ENCODE measurements at regions not wholly inside any gene's neighbourhood (a gene's known extent, or its start where the extent isn't known, plus 50 kb on each side); places are given as distances from the start of the nearest gene placed in this dataset.
"Not testable (repeated sequence)": the region's sequence is repeated elsewhere in the genome, so short reads cannot be mapped to it uniquely, and the experiment has no call there.

DNA sequence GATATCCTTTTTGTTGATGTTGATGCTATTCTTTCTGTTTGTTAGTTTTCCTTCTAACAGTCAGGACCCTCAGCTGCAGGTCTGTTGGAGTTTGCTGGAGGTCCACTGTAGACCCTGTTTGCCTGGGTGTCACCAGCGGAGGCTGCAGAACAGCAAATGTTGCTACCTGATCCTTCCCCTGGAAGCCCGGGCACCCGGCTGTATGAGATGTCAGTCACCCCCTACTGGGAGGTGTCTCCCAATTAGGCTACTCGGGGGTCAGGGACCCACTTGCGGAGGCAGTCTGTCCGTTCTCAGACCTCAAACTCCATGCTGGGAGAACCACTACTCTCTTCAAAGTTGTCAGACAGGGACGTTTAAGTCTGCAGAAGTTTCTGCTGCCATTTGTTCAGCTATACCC, 383.4 kb downstream of the HLX start:
- H3K36me3 ChIP-seq (ENCODE audit: control insufficient read depth, insufficient read depth, low read length); H3K36me3 Mint-ChIP-seq; intact Hi-C loops (cut with micrococcal nuclease); H3K4me1 Mint-ChIP-seq; H3K27me3 Mint-ChIP-seq (ENCODE audit: low read depth in 2 of 2); H3K27ac Mint-ChIP-seq; H3K27ac ChIP-seq (ENCODE audit: low read length); H3K4me3 ChIP-seq (ENCODE audit: low read length); DNase-seq; H3K4me1 ChIP-seq (ENCODE audit: control insufficient read depth, insufficient read depth, low read length); H3K4me3 Mint-ChIP-seq; ATAC-seq; H3K9me3 ChIP-seq (ENCODE audit: control insufficient read depth, insufficient read depth, low read length); H3K27me3 ChIP-seq (ENCODE audit: control insufficient read depth, insufficient read depth, low read length); H3K9me3 Mint-ChIP-seq: not testable (repeated sequence)
- WGBS (ENCODE audit: insufficient coverage) = 86% methylated on average over 7 of the region's 7 CpGs

DNA sequence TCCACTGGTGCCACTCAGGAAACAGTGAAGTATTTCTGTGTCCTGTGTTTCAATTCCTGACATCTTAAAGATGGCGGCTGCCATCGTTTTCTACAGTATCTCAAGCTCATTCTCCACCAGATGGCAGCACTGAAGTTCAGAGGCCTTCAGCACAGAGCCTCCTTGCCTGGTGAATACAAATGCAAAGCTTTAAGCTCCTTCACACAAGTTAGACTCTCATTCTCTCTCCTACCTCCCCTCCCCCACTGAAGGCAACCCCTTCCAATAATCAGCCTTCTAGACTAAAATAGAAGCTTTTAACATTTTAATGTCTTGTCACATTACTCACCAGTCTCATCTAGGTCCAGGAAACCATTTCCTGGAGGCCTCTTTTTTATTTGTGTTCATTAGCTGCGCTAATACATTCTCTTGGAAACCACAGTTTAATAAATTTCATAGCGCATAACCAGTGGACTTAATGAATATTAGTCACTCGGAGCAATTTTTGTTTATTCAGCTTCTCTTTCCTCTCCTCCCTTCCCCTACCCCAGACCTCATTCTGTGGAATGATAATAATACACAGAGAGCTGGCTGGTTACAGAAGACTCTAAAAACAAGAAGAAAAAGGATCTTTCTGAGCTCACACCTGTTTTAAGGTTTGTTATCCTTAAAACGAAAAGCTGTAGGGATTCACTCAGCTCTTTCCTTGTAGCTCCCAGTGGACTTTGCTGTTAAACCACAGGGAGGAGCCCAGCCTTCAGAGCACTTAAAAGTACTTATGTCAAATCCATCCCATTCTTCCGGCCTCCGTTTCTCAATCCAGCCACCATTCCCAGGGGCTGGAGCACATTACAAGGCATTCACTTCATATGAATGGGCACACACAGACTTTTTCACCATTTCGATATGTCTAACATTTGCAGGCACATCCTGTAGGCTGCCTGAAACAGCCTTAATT, 384.9 kb downstream of the HLX start:
- intact Hi-C loops (cut with micrococcal nuclease) = no loop called here
- no peak overlapping the region for H3K4me3 ChIP-seq (ENCODE audit: low read length)
- Mint-ChIP-seq H3K4me1 (no peaks in the 10 kb centered on the region), H3K36me3 (no peaks in the 10 kb centered on the region), H3K9me3 (no peaks in the 10 kb centered on the region), H3K27me3 (ENCODE audit: low read depth in 2 of 2) (no peaks in the 10 kb centered on the region), H3K4me3 (no peak overlapping the region), H3K27ac (no peak overlapping the region)
- 92% methylated on average over 9 of the region's 9 CpGs for WGBS (ENCODE audit: insufficient coverage)
- no peaks in the 10 kb centered on the region for H3K27me3 ChIP-seq (ENCODE audit: control insufficient read depth, insufficient read depth, low read length)
- H3K27ac ChIP-seq (ENCODE audit: low read length) = no peak overlapping the region
- no peaks in the 10 kb centered on the region for H3K36me3 ChIP-seq (ENCODE audit: control insufficient read depth, insufficient read depth, low read length)
- TF ChIP-seq, protein P1, sequence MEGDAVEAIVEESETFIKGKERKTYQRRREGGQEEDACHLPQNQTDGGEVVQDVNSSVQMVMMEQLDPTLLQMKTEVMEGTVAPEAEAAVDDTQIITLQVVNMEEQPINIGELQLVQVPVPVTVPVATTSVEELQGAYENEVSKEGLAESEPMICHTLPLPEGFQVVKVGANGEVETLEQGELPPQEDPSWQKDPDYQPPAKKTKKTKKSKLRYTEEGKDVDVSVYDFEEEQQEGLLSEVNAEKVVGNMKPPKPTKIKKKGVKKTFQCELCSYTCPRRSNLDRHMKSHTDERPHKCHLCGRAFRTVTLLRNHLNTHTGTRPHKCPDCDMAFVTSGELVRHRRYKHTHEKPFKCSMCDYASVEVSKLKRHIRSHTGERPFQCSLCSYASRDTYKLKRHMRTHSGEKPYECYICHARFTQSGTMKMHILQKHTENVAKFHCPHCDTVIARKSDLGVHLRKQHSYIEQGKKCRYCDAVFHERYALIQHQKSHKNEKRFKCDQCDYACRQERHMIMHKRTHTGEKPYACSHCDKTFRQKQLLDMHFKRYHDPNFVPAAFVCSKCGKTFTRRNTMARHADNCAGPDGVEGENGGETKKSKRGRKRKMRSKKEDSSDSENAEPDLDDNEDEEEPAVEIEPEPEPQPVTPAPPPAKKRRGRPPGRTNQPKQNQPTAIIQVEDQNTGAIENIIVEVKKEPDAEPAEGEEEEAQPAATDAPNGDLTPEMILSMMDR (IDR thresholded peaks at IDR 0.05) = no peak
- ATAC-seq (peak in 2 of 3 donors; percentile 34 to 51), DNase-seq (peak in 1 of 2 donors; percentile 58)
- H3K4me1 ChIP-seq (ENCODE audit: control insufficient read depth, insufficient read depth, low read length) = no peaks in the 10 kb centered on the region
- H3K9me3 ChIP-seq (ENCODE audit: control insufficient read depth, insufficient read depth, low read length) = no peaks in the 10 kb centered on the region

DNA sequence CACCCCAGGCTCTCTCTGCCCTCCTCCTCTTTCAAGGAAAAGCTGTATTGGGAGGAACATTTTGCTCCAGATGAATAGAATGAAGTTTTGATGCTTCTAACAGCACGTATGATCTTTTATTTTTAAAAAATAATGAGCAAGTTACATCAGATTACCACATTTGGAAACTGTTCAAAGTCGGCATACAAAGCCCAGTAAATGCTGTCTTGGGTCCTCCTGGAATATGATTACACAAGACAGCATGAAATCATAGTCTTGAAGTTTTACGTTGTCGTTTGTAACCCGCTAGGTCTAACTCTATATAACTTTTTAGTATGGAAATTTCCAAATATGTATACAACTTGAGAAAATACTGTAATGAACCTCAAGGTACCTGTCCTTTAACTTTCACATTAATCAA, 385.6 kb downstream of the HLX start:
- Histone ChIP-seq H3K4me3 (ENCODE audit: low read length) (no peak overlapping the region), H3K27me3 (ENCODE audit: control insufficient read depth, insufficient read depth, low read length) (no peaks in the 10 kb centered on the region), H3K4me1 (ENCODE audit: control insufficient read depth, insufficient read depth, low read length) (no peaks in the 10 kb centered on the region), H3K27ac (ENCODE audit: low read length) (no peak overlapping the region), H3K36me3 (ENCODE audit: control insufficient read depth, insufficient read depth, low read length) (no peaks in the 10 kb centered on the region), H3K9me3 (ENCODE audit: control insufficient read depth, insufficient read depth, low read length) (no peaks in the 10 kb centered on the region)
- ATAC-seq = no peak
- 81% methylated on average over 4 of the region's 5 CpGs for WGBS (ENCODE audit: insufficient coverage)
- no peaks in the 10 kb centered on the region for H3K36me3 Mint-ChIP-seq
- peaks cover 0 to 4% of the 10 kb centered on the region in 2 donors for H3K27me3 Mint-ChIP-seq (ENCODE audit: low read depth in 2 of 2)
- TF ChIP-seq, protein P1 (IDR thresholded peaks at IDR 0.05) = no peak
- no peak for DNase-seq
- H3K9me3 Mint-ChIP-seq = peaks cover 0 to 1% of the 10 kb centered on the region in 2 donors
- intact Hi-C loops (cut with micrococcal nuclease) = no loop called here
- no peak overlapping the region for H3K27ac Mint-ChIP-seq
- H3K4me1 Mint-ChIP-seq = no peaks in the 10 kb centered on the region
- H3K4me3 Mint-ChIP-seq = no peak overlapping the region

DNA sequence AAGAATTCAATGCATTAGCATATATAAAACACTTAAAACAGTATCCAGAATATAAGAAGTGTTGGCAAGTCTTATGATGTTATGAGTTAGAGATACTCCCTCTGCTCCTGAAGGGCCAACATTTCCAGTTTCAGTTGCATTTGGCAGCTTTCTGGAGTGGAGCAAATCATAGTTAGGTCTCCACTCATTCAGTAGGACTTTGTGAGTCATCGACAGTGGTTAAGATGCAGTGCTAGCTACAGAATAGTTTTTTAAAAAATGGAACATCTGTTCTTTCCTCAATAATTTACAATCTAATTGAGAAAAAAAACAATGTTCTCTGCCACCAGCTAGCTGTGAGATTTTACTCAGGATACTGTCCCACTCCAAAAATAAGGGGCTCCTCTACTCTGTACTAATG, 389.1 kb downstream of the HLX start:
- intact Hi-C loops (cut with micrococcal nuclease) = no loop called here
- WGBS (ENCODE audit: insufficient coverage) = 100% methylated on average over 1 of the region's 1 CpG

More for the DNA sequence above, 389.1 kb downstream of the HLX start:
- no peak overlapping the region for H3K4me3 ChIP-seq (ENCODE audit: low read length)
- no peaks in the 10 kb centered on the region for H3K36me3 ChIP-seq (ENCODE audit: control insufficient read depth, insufficient read depth, low read length)
- no peaks in the 10 kb centered on the region for H3K36me3 Mint-ChIP-seq
- H3K4me3 Mint-ChIP-seq = no peak overlapping the region
- peaks cover 0 to 2% of the 10 kb centered on the region in 2 donors for H3K9me3 Mint-ChIP-seq
- ATAC-seq = no peak
- no peak overlapping the region for H3K27ac Mint-ChIP-seq
- peaks cover 2 to 9% of the 10 kb centered on the region in 2 donors for H3K27me3 Mint-ChIP-seq (ENCODE audit: low read depth in 2 of 2)
- TF ChIP-seq, protein P1 (IDR thresholded peaks at IDR 0.05) = no peak
- no peak overlapping the region for H3K27ac ChIP-seq (ENCODE audit: low read length)
- no peaks in the 10 kb centered on the region for H3K4me1 ChIP-seq (ENCODE audit: control insufficient read depth, insufficient read depth, low read length)
- H3K27me3 ChIP-seq (ENCODE audit: control insufficient read depth, insufficient read depth, low read length) = no peaks in the 10 kb centered on the region
- no peaks in the 10 kb centered on the region for H3K4me1 Mint-ChIP-seq
- DNase-seq = no peak
- H3K9me3 ChIP-seq (ENCODE audit: control insufficient read depth, insufficient read depth, low read length) = no peaks in the 10 kb centered on the region

Data from natural killer cell (primary cell).